NCI-H345 treated with DMSO at 0.1 percent for 48 hours (cell line): ENCODE measurements at regions not wholly inside any gene's neighbourhood (a gene's known extent, or its start where the extent isn't known, plus 50 kb on each side); places are given as distances from the start of the nearest gene placed in this dataset.

Experiments
- DNase-seq: peaks from one replicate; lab custom pipeline; 2025; ENCODE audit not compliant: unreplicated experiment; lab: John Stamatoyannopoulos, UW

GRCh38 chr1:73953586-73953985 is 244.4 kb downstream of the LRRIQ3 start:
- DNase-seq: no peak

GRCh38 chr1:73953186-73953585 is 244.8 kb downstream of the LRRIQ3 start:
- DNase-seq: no peak

- no peak for DNase-seq
Measured at GRCh38 chr1:73948055-73948454, 249.9 kb downstream of the LRRIQ3 start.

GRCh38 chr1:73947009-73947408 is 251.0 kb downstream of the LRRIQ3 start:
- DNase-seq: no peak

- no peak for DNase-seq
Measured at GRCh38 chr1:73943270-73943669, 254.7 kb downstream of the LRRIQ3 start.

- DNase-seq: no peak
Measured at GRCh38 chr1:73930293-73930692, 267.7 kb downstream of the LRRIQ3 start.

- DNase-seq: no peak
Measured at GRCh38 chr1:73914951-73915350, 283.0 kb downstream of the LRRIQ3 start.

- no peak for DNase-seq
Measured at GRCh38 chr1:73913025-73913424, 285.0 kb downstream of the LRRIQ3 start.

GRCh38 chr1:73911849-73912248 is 286.1 kb downstream of the LRRIQ3 start:
- no peak for DNase-seq

GRCh38 chr1:73910466-73910865 is 287.5 kb downstream of the LRRIQ3 start:
- DNase-seq: no peak

- DNase-seq: no peak
Measured at GRCh38 chr1:73910062-73910461, 287.9 kb downstream of the LRRIQ3 start.

GRCh38 chr1:73909043-73909562 is 288.9 kb downstream of the LRRIQ3 start:
- DNase-seq: no peak

- DNase-seq: no peak
Measured at GRCh38 chr1:73907051-73907450, 290.9 kb downstream of the LRRIQ3 start.

- DNase-seq: no peak
Measured at GRCh38 chr1:73903092-73903491, 294.9 kb downstream of the LRRIQ3 start.

GRCh38 chr1:73901738-73902137 is 296.2 kb downstream of the LRRIQ3 start:
- DNase-seq: no peak

- DNase-seq: no peak
Measured at GRCh38 chr1:73899311-73899710, 298.7 kb downstream of the LRRIQ3 start.

GRCh38 chr1:73898540-73898939 is 299.4 kb downstream of the LRRIQ3 start:
- no peak for DNase-seq

- no peak for DNase-seq
Measured at GRCh38 chr1:73887412-73887811, 310.6 kb downstream of the LRRIQ3 start.

GRCh38 chr1:73886716-73887115 is 311.3 kb downstream of the LRRIQ3 start:
- DNase-seq: no peak

- no peak for DNase-seq
Measured at GRCh38 chr1:73874806-73875205, 323.2 kb downstream of the LRRIQ3 start.

- DNase-seq: no peak
Measured at GRCh38 chr1:73868810-73869336, 329.1 kb downstream of the LRRIQ3 start.

GRCh38 chr1:73862355-73862754 is 335.6 kb downstream of the LRRIQ3 start:
- DNase-seq: no peak

- DNase-seq: no peak
Measured at GRCh38 chr1:73860421-73860950, 337.5 kb downstream of the LRRIQ3 start.
